ENCODE measurements at regions not wholly inside any gene's neighbourhood (a gene's known extent, or its start where the extent isn't known, plus 50 kb on each side); places are given as distances from the start of the nearest gene placed in this dataset.

DNA sequence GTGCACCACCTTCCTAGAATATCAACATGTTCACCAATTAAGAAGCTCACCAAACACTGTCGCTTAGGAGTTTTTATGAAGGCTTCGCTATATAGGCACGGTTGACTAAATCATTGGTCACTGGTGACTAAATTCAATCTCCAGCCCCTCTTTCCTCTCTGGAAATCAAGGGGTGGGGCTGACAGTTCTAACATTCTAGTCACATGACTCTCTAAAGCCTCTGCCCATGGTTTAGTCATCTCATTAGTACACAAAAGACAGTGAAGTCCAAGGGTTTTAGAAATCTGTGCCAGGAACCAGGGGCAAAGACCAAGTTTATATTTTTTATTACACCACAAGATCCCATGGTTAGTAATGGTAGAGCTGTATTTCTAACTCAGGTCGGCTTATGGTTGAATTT is 243.2 kb downstream of the ELAVL2 start:
- peaks cover 6% of the 10 kb centered on the region for H3K9me3 Mint-ChIP-seq
- no peaks in the 10 kb centered on the region for H3K4me1 Mint-ChIP-seq
- H3K36me3 Mint-ChIP-seq: no peaks in the 10 kb centered on the region
- no peak for DNase-seq (ENCODE audit: low spot score in 2 of 2, unreplicated experiment in 2 of 2)
- no peak overlapping the region for H3K27ac Mint-ChIP-seq
- no peaks in the 10 kb centered on the region for H3K27me3 Mint-ChIP-seq (ENCODE audit: low read depth)
- no peak overlapping the region for H3K4me3 Mint-ChIP-seq
- TF ChIP-seq, protein P1, sequence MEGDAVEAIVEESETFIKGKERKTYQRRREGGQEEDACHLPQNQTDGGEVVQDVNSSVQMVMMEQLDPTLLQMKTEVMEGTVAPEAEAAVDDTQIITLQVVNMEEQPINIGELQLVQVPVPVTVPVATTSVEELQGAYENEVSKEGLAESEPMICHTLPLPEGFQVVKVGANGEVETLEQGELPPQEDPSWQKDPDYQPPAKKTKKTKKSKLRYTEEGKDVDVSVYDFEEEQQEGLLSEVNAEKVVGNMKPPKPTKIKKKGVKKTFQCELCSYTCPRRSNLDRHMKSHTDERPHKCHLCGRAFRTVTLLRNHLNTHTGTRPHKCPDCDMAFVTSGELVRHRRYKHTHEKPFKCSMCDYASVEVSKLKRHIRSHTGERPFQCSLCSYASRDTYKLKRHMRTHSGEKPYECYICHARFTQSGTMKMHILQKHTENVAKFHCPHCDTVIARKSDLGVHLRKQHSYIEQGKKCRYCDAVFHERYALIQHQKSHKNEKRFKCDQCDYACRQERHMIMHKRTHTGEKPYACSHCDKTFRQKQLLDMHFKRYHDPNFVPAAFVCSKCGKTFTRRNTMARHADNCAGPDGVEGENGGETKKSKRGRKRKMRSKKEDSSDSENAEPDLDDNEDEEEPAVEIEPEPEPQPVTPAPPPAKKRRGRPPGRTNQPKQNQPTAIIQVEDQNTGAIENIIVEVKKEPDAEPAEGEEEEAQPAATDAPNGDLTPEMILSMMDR (IDR thresholded peaks at IDR 0.05; ENCODE audit: unreplicated experiment): no peak

DNA sequence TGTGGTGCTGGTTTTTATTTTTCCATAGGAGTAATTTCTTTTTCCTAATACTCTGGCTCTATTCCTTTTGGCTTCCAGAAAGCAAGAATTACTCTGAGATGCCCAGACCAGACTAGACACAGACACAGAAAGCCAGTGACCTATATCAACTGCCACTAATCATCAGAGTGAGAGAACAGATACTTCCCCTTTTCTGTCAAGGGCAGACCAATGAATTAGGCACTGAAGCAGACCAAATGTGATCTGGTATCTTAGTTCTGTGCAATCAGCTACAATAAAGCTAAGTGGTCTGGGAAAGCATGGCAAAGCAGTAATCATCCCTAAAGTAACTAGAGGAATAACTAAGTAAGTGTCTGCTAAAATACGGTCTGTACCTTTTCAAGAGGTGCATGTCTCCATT is 239.1 kb downstream of the ELAVL2 start:
- no peak for DNase-seq (ENCODE audit: low spot score in 2 of 2, unreplicated experiment in 2 of 2)
- TF ChIP-seq, protein P1 (IDR thresholded peaks at IDR 0.05; ENCODE audit: unreplicated experiment): no peak
- Mint-ChIP-seq H3K9me3 (no peaks in the 10 kb centered on the region), H3K27ac (no peak overlapping the region), H3K4me3 (no peak overlapping the region), H3K4me1 (no peaks in the 10 kb centered on the region), H3K27me3 (ENCODE audit: low read depth) (no peaks in the 10 kb centered on the region), H3K36me3 (no peaks in the 10 kb centered on the region)

DNA sequence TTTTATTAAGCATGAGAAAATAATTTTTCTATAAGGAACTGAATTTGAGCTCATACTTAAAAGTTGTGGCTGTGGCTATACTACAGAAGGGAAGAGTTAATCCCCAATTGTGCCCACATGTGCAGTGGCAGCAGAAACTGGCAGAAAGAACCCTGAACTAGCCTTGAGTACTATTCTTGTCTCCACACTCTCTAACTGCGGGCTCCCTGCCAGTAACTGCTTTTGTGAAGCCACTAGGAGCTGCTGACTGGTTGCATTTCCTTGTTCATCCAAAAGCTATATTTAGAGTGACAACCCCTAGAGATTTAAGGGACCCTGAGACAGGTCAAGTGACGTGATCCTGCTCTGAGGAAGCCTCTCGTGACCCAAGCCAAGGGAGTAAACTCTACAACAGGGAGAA is 238.6 kb downstream of the ELAVL2 start:
- Mint-ChIP-seq H3K9me3 (no peaks in the 10 kb centered on the region), H3K27me3 (ENCODE audit: low read depth) (no peaks in the 10 kb centered on the region), H3K27ac (no peak overlapping the region), H3K4me1 (no peaks in the 10 kb centered on the region), H3K36me3 (no peaks in the 10 kb centered on the region), H3K4me3 (no peak overlapping the region)
- TF ChIP-seq, protein P1 (IDR thresholded peaks at IDR 0.05; ENCODE audit: unreplicated experiment): no peak
- DNase-seq (ENCODE audit: low spot score in 2 of 2, unreplicated experiment in 2 of 2): no peak

DNA sequence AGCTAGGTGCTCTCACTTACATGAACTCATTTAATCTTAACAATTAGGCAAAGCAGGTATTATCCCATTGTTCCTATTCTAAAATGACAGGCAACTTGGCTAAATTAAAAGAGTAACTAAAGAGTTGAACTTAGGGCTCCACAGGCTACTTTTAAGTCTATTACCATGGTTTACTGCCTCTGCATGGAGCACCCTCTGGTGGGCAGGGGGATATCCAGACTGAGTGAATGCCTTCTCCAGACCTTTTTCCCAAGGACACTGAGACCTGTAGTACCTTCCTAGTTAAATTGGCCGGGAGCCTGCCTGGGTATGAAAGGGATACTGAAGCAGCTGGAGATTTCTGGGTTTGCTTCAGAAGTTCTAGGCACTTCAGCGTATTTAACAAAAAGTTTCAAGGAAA is 238.1 kb downstream of the ELAVL2 start:
- Mint-ChIP-seq H3K36me3 (no peaks in the 10 kb centered on the region), H3K4me1 (no peaks in the 10 kb centered on the region), H3K4me3 (no peak overlapping the region), H3K27ac (no peak overlapping the region), H3K9me3 (no peaks in the 10 kb centered on the region), H3K27me3 (ENCODE audit: low read depth) (no peaks in the 10 kb centered on the region)
- TF ChIP-seq, protein P1 (IDR thresholded peaks at IDR 0.05; ENCODE audit: unreplicated experiment): no peak
- DNase-seq (ENCODE audit: low spot score in 2 of 2, unreplicated experiment in 2 of 2): no peak

GRCh38 chr9:23590276-23591000 is 235.6 kb downstream of the ELAVL2 start:
- TF ChIP-seq, protein P1 (IDR thresholded peaks at IDR 0.05; ENCODE audit: unreplicated experiment): no peak
- no peak for DNase-seq (ENCODE audit: low spot score in 2 of 2, unreplicated experiment in 2 of 2)
- no peaks in the 10 kb centered on the region for H3K4me1 Mint-ChIP-seq
- H3K27me3 Mint-ChIP-seq (ENCODE audit: low read depth): no peaks in the 10 kb centered on the region
- no peak overlapping the region for H3K4me3 Mint-ChIP-seq
- H3K36me3 Mint-ChIP-seq: no peaks in the 10 kb centered on the region
- no peak overlapping the region for H3K27ac Mint-ChIP-seq
- H3K9me3 Mint-ChIP-seq: no peaks in the 10 kb centered on the region

Measured in mesothelial cell of epicardium (in vitro differentiated cells).